GM19372 (cell line): ENCODE measurements at regions not wholly inside any gene's neighbourhood (a gene's known extent, or its start where the extent isn't known, plus 50 kb on each side); places are given as distances from the start of the nearest gene placed in this dataset.

Experiments
- ATAC-seq: cut with Tn5 transposase; IDR thresholded peaks from one replicate; pipeline ENCODE4 v1.9.1; 2021; ENCODE audit warnings: mild to moderate bottlenecking, low read depth, moderate library complexity; ENCODE audit not compliant: unreplicated experiment

DNA sequence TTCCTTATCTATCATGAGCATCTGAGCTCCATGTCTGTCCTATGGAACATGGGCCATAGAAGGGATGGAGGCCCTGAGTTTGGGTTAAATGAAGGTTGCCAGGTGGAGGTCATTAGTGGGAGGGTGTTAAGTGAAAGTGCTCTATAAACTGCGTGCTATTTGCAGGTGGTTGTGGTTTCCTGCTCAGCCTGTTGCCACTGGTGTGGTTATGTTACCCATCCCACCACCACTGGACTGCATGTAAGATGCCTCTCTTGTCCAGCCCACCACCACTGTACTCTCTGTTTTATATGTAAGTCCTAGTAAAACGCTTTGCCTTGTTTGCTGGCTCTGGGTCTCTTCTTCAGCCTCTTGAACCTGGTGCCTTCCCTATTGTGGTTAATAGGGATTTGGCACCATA, 711.2 kb downstream of the SORCS3 start:
- no peak for ATAC-seq

- ATAC-seq, result no peak
Measured at GRCh38 chr10:105351187-105351586, 710.1 kb downstream of the SORCS3 start.

DNA sequence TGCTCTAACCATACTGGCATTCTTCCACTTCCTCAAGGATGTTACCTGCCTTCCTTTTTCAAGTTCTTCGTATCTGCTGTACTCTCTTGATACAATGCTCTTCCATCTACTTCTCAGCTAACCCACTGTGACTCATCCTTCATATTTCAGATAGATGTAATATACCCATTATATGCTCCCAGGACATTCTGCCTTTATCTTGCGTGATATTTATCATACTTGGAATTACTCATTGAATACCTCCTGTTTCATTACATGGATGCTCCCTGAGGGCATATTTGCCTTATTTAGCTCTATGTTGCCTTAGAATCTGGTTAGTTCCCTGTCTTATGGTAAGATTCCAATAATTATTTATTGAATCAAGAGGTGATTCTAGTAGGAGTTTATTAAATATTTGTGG, 706.4 kb downstream of the SORCS3 start:
- no peak for ATAC-seq

DNA sequence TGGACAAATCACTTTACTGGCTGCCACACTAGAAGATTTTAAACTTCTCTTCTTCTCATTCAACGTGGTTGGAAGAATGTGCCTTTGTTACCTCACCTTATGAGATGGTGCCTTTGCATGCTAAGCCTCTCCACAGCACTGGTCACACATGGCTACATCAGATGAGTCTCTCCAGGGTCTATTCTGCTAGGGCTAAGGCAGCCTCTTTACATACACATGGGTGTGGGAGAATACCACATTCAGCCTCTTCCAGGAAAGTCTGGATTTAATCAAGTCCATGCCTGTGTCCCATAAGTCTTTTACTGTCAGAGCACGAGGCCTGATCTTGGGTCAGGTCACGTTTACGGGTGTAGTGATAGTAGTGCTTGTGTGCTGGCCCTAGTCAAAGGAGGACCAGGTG, 701.5 kb downstream of the SORCS3 start:
- ATAC-seq, result no peak

GRCh38 chr10:105339669-105340068, 698.6 kb downstream of the SORCS3 start:
- ATAC-seq, result no peak

GRCh38 chr10:105328503-105329133, 687.5 kb downstream of the SORCS3 start:
- no peak for ATAC-seq
